ENCODE measurements at regions not wholly inside any gene's neighbourhood (a gene's known extent, or its start where the extent isn't known, plus 50 kb on each side); places are given as distances from the start of the nearest gene placed in this dataset.

GRCh38 chr13:86689911-86690310 lies 890.7 kb upstream of the SLITRK6 start:
- H3K4me1 ChIP-seq = no peaks in the 10 kb centered on the region
- no peaks in the 10 kb centered on the region for H3K36me3 ChIP-seq
- intact Hi-C loops (cut with DNase I) = no loop called here
- no peak overlapping the region for H3K27ac ChIP-seq
- no peaks in the 10 kb centered on the region for H3K27me3 ChIP-seq
- no peak overlapping the region for H3K4me3 ChIP-seq
- no peak overlapping the region for H3K9ac ChIP-seq (ENCODE audit: low read depth in 2 of 2, low read length in 2 of 2)
- no peaks in the 10 kb centered on the region for H3K9me3 ChIP-seq
- DNase-seq = no peak
- TF ChIP-seq CTCF (IDR thresholded peaks at IDR 0.05) = no peak

- intact Hi-C loops (cut with DNase I) = no loop called here
- no peak for DNase-seq
- Histone ChIP-seq H3K4me1 (no peaks in the 10 kb centered on the region), H3K27me3 (no peaks in the 10 kb centered on the region), H3K36me3 (no peaks in the 10 kb centered on the region), H3K9ac (ENCODE audit: low read depth in 2 of 2, low read length in 2 of 2) (no peak overlapping the region), H3K9me3 (no peaks in the 10 kb centered on the region), H3K27ac (no peak overlapping the region), H3K4me3 (no peak overlapping the region)
- no peak for TF ChIP-seq CTCF (IDR thresholded peaks at IDR 0.05)
These were observed 893.1 kb upstream of the SLITRK6 start for GRCh38 chr13:86692291-86692690.

DNA sequence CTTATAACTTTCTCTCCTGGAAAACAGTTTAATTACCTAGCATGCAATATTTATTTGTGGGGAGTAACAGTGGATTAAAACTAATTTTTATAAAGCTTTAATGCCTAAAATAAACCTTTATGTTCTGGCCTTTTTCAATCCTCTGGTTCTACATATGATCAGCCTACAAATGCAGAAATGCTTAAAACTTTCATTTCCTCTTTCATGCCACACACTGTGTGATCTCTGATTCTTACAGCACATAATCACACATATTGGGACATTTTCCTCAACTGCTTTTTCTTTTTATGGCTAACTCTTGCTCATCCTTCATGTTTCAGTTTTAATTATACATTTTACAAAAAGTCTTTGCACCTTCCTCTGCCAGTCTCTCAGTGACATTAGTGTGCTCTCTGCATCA lies 910.8 kb upstream of the SLITRK6 start:
- intact Hi-C loops (cut with DNase I) = no loop called here
- Histone ChIP-seq H3K36me3 (no peaks in the 10 kb centered on the region), H3K9me3 (no peaks in the 10 kb centered on the region), H3K9ac (ENCODE audit: low read depth in 2 of 2, low read length in 2 of 2) (no peak overlapping the region), H3K27ac (no peak overlapping the region), H3K4me3 (no peak overlapping the region), H3K27me3 (no peaks in the 10 kb centered on the region), H3K4me1 (no peaks in the 10 kb centered on the region)
- no peak for DNase-seq
- TF ChIP-seq CTCF (IDR thresholded peaks at IDR 0.05) = no peak

GRCh38 chr13:86710896-86711295 lies 911.7 kb upstream of the SLITRK6 start:
- Histone ChIP-seq H3K9ac (ENCODE audit: low read depth in 2 of 2, low read length in 2 of 2) (no peak overlapping the region), H3K36me3 (no peaks in the 10 kb centered on the region), H3K9me3 (no peaks in the 10 kb centered on the region), H3K27ac (no peak overlapping the region), H3K27me3 (no peaks in the 10 kb centered on the region), H3K4me1 (no peaks in the 10 kb centered on the region), H3K4me3 (no peak overlapping the region)
- no peak for DNase-seq
- no peak for TF ChIP-seq CTCF (IDR thresholded peaks at IDR 0.05)
- intact Hi-C loops (cut with DNase I) = no loop called here

GRCh38 chr13:86714495-86714894 lies 915.3 kb upstream of the SLITRK6 start:
- Histone ChIP-seq H3K4me1 (no peaks in the 10 kb centered on the region), H3K9ac (ENCODE audit: low read depth in 2 of 2, low read length in 2 of 2) (no peak overlapping the region), H3K9me3 (no peaks in the 10 kb centered on the region), H3K27me3 (no peaks in the 10 kb centered on the region), H3K4me3 (no peak overlapping the region), H3K36me3 (no peaks in the 10 kb centered on the region), H3K27ac (no peak overlapping the region)
- intact Hi-C loops (cut with DNase I) = no loop called here
- no peak for TF ChIP-seq CTCF (IDR thresholded peaks at IDR 0.05)
- DNase-seq = no peak

DNA sequence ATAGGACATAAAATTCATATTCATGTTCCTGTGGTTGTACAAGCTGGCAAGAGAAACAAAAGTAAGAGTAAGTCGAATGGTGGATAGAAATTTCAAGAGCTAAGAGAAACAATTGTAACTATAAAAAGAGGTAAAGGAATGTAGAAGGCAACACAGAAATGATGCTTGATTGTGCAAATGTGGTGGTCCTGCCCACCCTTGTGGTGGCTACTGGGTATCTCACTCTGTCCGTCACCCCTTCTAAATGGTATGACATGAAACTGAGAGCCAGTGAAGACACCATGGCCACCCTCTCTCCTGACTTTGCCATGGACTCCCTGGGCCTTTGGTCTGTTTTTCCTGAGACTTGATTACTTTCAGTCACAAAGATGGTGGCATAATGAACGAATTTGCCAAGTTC lies 925.9 kb upstream of the SLITRK6 start:
- TF ChIP-seq CTCF (IDR thresholded peaks at IDR 0.05) = no peak
- no peak overlapping the region for H3K27ac ChIP-seq
- DNase-seq = no peak
- H3K4me3 ChIP-seq = no peak overlapping the region
- no peaks in the 10 kb centered on the region for H3K4me1 ChIP-seq
- no peaks in the 10 kb centered on the region for H3K9me3 ChIP-seq
- no peaks in the 10 kb centered on the region for H3K27me3 ChIP-seq
- H3K36me3 ChIP-seq = no peaks in the 10 kb centered on the region
- H3K9ac ChIP-seq (ENCODE audit: low read depth in 2 of 2, low read length in 2 of 2) = no peak overlapping the region
- intact Hi-C loops (cut with DNase I) = no loop called here

All from colonic mucosa (tissue), 4 donors.